Stimulated activated CD8-positive, alpha-beta memory T cell treated with anti-CD3 and anti-CD28 coated beads, Interleukin-4, amount 100 ng/mL, for 48 hours (primary cell): ENCODE measurements at regions not wholly inside any gene's neighbourhood (a gene's known extent, or its start where the extent isn't known, plus 50 kb on each side); places are given as distances from the start of the nearest gene placed in this dataset.
A peak's percentile ranks its signal among the peaks of the same experiment; 100 is the strongest.
"Not testable (repeated sequence)": the region's sequence is repeated elsewhere in the genome, so short reads cannot be mapped to it uniquely, and the experiment has no call there.

Experiments
- DNase-seq: peaks from one replicate; pipeline ENCODE4 v3.0.0-alpha.2; 2020

- DNase-seq = not testable (repeated sequence)
Observed at GRCh38 chrX:31014474-31014873, 57.4 kb downstream of the FTHL17 start.

GRCh38 chrX:31012509-31013025, 59.3 kb downstream of the FTHL17 start:
- DNase-seq = no peak

- no peak for DNase-seq
Observed at GRCh38 chrX:31007321-31007720, 64.5 kb downstream of the FTHL17 start.

- no peak for DNase-seq
Observed at GRCh38 chrX:31006027-31006426, 65.8 kb downstream of the FTHL17 start.

GRCh38 chrX:30997411-30997810, 74.4 kb downstream of the FTHL17 start:
- DNase-seq = no peak

GRCh38 chrX:30995705-30996104, 76.1 kb downstream of the FTHL17 start:
- DNase-seq = no peak

- DNase-seq = no peak
Observed at GRCh38 chrX:30995060-30995700, 76.7 kb downstream of the FTHL17 start.

- DNase-seq = not testable (repeated sequence)
Observed at GRCh38 chrX:30994018-30994417, 77.8 kb downstream of the FTHL17 start.

GRCh38 chrX:30992381-30992904, 79.4 kb downstream of the FTHL17 start:
- DNase-seq = no peak

GRCh38 chrX:30990361-30990760, 81.5 kb downstream of the FTHL17 start:
- no peak for DNase-seq

- no peak for DNase-seq
Observed at GRCh38 chrX:30982467-30982866, 89.4 kb downstream of the FTHL17 start.

- no peak for DNase-seq
Observed at GRCh38 chrX:30981968-30982367, 89.9 kb downstream of the FTHL17 start.

GRCh38 chrX:30979271-30979670, 90.2 kb upstream of the TAB3 start:
- no peak for DNase-seq

- no peak for DNase-seq
Observed at GRCh38 chrX:30975467-30975866, 86.4 kb upstream of the TAB3 start.

GRCh38 chrX:30973784-30974427, 84.9 kb upstream of the TAB3 start:
- no peak for DNase-seq

GRCh38 chrX:30971774-30972603, 82.9 kb upstream of the TAB3 start:
- peak; percentile 28 for DNase-seq

GRCh38 chrX:30967516-30967915, 78.5 kb upstream of the TAB3 start:
- DNase-seq = no peak

- DNase-seq = no peak
Observed at GRCh38 chrX:30965767-30966166, 76.7 kb upstream of the TAB3 start.

GRCh38 chrX:30961387-30962174, 72.5 kb upstream of the TAB3 start:
- no peak for DNase-seq

GRCh38 chrX:30957753-30958152, 68.7 kb upstream of the TAB3 start:
- DNase-seq = no peak

GRCh38 chrX:30955687-30956086, 66.6 kb upstream of the TAB3 start:
- no peak for DNase-seq

- no peak for DNase-seq
Observed at GRCh38 chrX:30951003-30951402, 61.9 kb upstream of the TAB3 start.

- DNase-seq = no peak
Observed at GRCh38 chrX:30950391-30950790, 61.3 kb upstream of the TAB3 start.
